OCI-LY1 (cell line): ENCODE measurements at regions not wholly inside any gene's neighbourhood (a gene's known extent, or its start where the extent isn't known, plus 50 kb on each side); places are given as distances from the start of the nearest gene placed in this dataset.

Source experiments
- H2AFZ ChIP-seq: fragments of 200-600 bp; sonication (generic), shearing (Covaris generic); 2 replicates; pipeline ENCODE4 v1.6.0; 2014; ENCODE audit warnings: antibody characterized with exemption, mild to moderate bottlenecking, low read length
- H3F3A ChIP-seq: fragments of 200-600 bp; sonication (generic), shearing (Covaris generic); 2 replicates; pipeline ENCODE4 v1.6.0; 2014; ENCODE audit warnings: mild to moderate bottlenecking, antibody characterized with exemption, low read length, moderate library complexity; ENCODE audit not compliant: insufficient read depth
- H3K27ac ChIP-seq: fragments of 200-600 bp; sonication (generic); 2 replicates; pipeline ENCODE4 v1.5.1; 2014; ENCODE audit warnings: low read length, mixed run types, mild to moderate bottlenecking, low read depth; ENCODE audit not compliant: poor library complexity, severe bottlenecking
- H3K27me3 ChIP-seq: fragments of 200-600 bp; sonication (generic); 2 replicates; pipeline ENCODE4 v1.6.0; 2014; ENCODE audit warnings: antibody characterized with exemption, mild to moderate bottlenecking, low read length, moderate library complexity; ENCODE audit not compliant: insufficient read depth
- H3K36me3 ChIP-seq: fragments of 200-600 bp; sonication (generic); 2 replicates; pipeline ENCODE4 v1.6.1; 2014; ENCODE audit warnings: mild to moderate bottlenecking, antibody characterized with exemption, low read length, moderate library complexity, mixed read lengths; ENCODE audit not compliant: insufficient read depth
- H3K4me1 ChIP-seq: fragments of 200-600 bp; sonication (generic); 2 replicates; pipeline ENCODE4 v1.5.1; 2014; ENCODE audit warnings: mild to moderate bottlenecking, low read length, moderate library complexity; ENCODE audit not compliant: insufficient read depth, severe bottlenecking
- H3K4me2 ChIP-seq: fragments of 200-600 bp; sonication (generic), shearing (Covaris generic); 2 replicates; pipeline ENCODE4 v1.6.1; 2014; ENCODE audit warnings: low read length
- H3K4me3 ChIP-seq: fragments of 200-600 bp; sonication (generic); 2 replicates; pipeline ENCODE4 v1.5.1; 2014; ENCODE audit warnings: low read length, low read depth, mild to moderate bottlenecking, mixed read lengths; ENCODE audit not compliant: poor library complexity, severe bottlenecking
- H3K79me2 ChIP-seq: fragments of 200-600 bp; shearing (Covaris generic); 2 replicates; pipeline ENCODE4 v1.6.1; 2016; ENCODE audit warnings: mixed run types, low read length, mixed read lengths; ENCODE audit not compliant: insufficient read depth
- H3K9ac ChIP-seq: fragments of 200-600 bp; sonication (generic), shearing (Covaris generic); 2 replicates; pipeline ENCODE4 v1.6.1; 2014; ENCODE audit warnings: mild to moderate bottlenecking, low read length, mixed read lengths
- H3K9me2 ChIP-seq: fragments of 200-600 bp; sonication (generic), shearing (Covaris generic); 2 replicates; pipeline ENCODE4 v1.6.1; 2014; ENCODE audit warnings: low read depth, mild to moderate bottlenecking, low read length, mixed read lengths
- H3K9me3 ChIP-seq: fragments of 200-600 bp; shearing (Covaris generic); 2 replicates; pipeline ENCODE4 v1.6.1; 2014; ENCODE audit warnings: low read length, mixed read lengths
- H4K20me1 ChIP-seq: fragments of 200-600 bp; sonication (generic), shearing (Covaris generic); 2 replicates; pipeline ENCODE4 v1.6.0; 2016; ENCODE audit warnings: mild to moderate bottlenecking, low read length; ENCODE audit not compliant: insufficient read depth
- CTCF ChIP-seq: fragments of 200-600 bp; sonication (generic), shearing (Covaris generic); IDR thresholded peaks from 2 replicates; pipeline ENCODE4 v1.5.1; 2017; ENCODE audit warnings: mild to moderate bottlenecking, antibody characterized with exemption, low read length, moderate library complexity, mixed read lengths
- EZH2 ChIP-seq: fragments of 200-600 bp; sonication (generic), shearing (Covaris generic); IDR thresholded peaks from 2 replicates; pipeline ENCODE4 v1.8.0; 2017; ENCODE audit warnings: borderline replicate concordance, mixed run types, mild to moderate bottlenecking, antibody characterized with exemption, low read length, moderate library complexity, mixed read lengths

DNA sequence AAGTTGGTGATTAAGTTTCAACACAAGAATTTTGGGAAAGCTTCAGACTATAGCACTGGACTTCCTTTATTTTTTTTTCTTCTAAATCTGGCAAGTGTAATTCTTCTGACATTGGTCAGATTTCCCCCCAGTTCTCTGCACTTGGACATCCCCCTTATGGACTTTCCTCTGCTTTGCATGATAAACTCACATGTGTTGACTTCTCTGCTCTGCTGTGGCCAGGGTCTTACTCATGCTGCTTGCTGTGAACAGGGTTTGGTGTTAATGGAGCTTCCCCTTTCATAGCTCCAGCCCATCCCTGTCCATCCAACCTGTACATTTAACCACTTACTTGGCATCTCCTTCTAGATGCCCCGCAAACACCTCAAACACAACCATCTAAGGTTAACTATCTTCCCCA, 70.5 kb upstream of the SPATA13 start:
- no peaks in the 10 kb centered on the region for H4K20me1 ChIP-seq
- H3K79me2 ChIP-seq = no peaks in the 10 kb centered on the region
- H3K4me3 ChIP-seq = no peak overlapping the region
- no peak overlapping the region for H3K9ac ChIP-seq
- no peak for TF ChIP-seq EZH2
- no peak for TF ChIP-seq CTCF
- H3K4me1 ChIP-seq = no peaks in the 10 kb centered on the region
- H3K9me3 ChIP-seq = no peaks in the 10 kb centered on the region
- H2AFZ ChIP-seq = no peak overlapping the region
- no peaks in the 10 kb centered on the region for H3K36me3 ChIP-seq
- H3K27me3 ChIP-seq = no peaks in the 10 kb centered on the region
- H3K4me2 ChIP-seq = no peak overlapping the region
- no peaks in the 10 kb centered on the region for H3F3A ChIP-seq
- H3K27ac ChIP-seq = no peak overlapping the region
- H3K9me2 ChIP-seq = no peaks in the 10 kb centered on the region

DNA sequence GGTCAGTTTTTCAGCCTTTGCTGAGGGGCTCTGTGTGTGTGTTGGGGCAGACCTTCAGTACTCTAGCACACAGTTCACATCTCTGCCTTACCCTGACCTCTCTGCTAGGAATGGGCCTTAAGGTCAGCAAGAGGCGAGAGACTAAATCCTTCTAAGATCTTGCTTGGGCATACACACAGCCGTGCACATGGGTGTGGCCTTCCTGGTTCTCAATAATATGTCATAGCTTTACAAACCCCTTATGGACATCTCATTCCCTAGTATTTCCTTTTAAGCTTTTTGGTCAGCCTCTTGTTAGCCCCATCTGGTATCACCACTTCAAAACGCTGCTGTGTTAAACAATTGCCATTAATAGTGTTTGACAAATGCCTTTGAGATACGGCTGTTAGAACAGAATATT, 69.4 kb upstream of the SPATA13 start:
- Histone ChIP-seq H3K9me2 (no peaks in the 10 kb centered on the region), H3K27me3 (no peaks in the 10 kb centered on the region), H3K4me1 (no peaks in the 10 kb centered on the region), H2AFZ (no peak overlapping the region), H3K79me2 (no peaks in the 10 kb centered on the region), H3K4me3 (no peak overlapping the region), H3F3A (no peaks in the 10 kb centered on the region), H3K36me3 (no peaks in the 10 kb centered on the region), H4K20me1 (no peaks in the 10 kb centered on the region), H3K9me3 (no peaks in the 10 kb centered on the region), H3K27ac (no peak overlapping the region), H3K4me2 (no peak overlapping the region), H3K9ac (no peak overlapping the region)
- TF ChIP-seq EZH2 = no peak
- no peak for TF ChIP-seq CTCF

DNA sequence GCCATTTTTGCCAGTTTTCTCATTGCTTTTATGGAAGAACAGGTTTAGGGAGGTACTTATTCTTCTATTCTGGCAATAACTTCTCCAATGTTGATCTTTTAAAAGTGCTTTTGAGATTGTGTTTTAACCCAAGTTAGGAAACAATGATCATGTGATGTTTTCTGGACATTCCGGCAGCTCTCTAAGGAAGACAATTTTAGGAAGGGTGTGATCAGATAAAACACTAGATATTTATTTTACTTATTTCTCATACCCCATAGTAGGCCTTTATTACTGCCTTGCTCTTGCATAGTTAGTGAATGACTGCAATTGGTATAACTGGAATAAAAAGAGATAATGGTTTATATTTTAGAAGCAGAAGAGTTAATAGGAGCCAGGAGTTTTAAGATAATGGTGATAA, 68.4 kb upstream of the SPATA13 start:
- no peak overlapping the region for H2AFZ ChIP-seq
- H3K4me1 ChIP-seq = no peaks in the 10 kb centered on the region
- H3K36me3 ChIP-seq = no peaks in the 10 kb centered on the region
- no peaks in the 10 kb centered on the region for H3F3A ChIP-seq
- H3K27ac ChIP-seq = no peak overlapping the region
- no peak for TF ChIP-seq CTCF
- no peak for TF ChIP-seq EZH2
- H3K9ac ChIP-seq = no peak overlapping the region
- H3K27me3 ChIP-seq = no peaks in the 10 kb centered on the region
- H3K79me2 ChIP-seq = no peaks in the 10 kb centered on the region
- no peaks in the 10 kb centered on the region for H3K9me3 ChIP-seq
- no peak overlapping the region for H3K4me2 ChIP-seq
- H4K20me1 ChIP-seq = no peaks in the 10 kb centered on the region
- H3K9me2 ChIP-seq = no peaks in the 10 kb centered on the region
- no peak overlapping the region for H3K4me3 ChIP-seq
